Breast epithelium (tissue), 3 donors: ENCODE measurements at regions not wholly inside any gene's neighbourhood (a gene's known extent, or its start where the extent isn't known, plus 50 kb on each side); places are given as distances from the start of the nearest gene placed in this dataset.

Experiments
- POLR2A ChIP-seq: fragments of 450-650 bp; IDR thresholded peaks from one replicate; pipeline ENCODE4 v1.6.1; 2016; ENCODE audit warnings: antibody characterized with exemption, mild to moderate bottlenecking, moderate library complexity
- TF ChIP-seq, protein P1 (sequence below), 3 donors: fragments of 450-650 bp; IDR thresholded peaks; one replicate each; pipeline ENCODE4 v1.5.1; 2016 to 2017; ENCODE audit warnings: antibody characterized with exemption in 3 of 3, mild to moderate bottlenecking in 3 of 3, moderate library complexity in 3 of 3

DNA sequence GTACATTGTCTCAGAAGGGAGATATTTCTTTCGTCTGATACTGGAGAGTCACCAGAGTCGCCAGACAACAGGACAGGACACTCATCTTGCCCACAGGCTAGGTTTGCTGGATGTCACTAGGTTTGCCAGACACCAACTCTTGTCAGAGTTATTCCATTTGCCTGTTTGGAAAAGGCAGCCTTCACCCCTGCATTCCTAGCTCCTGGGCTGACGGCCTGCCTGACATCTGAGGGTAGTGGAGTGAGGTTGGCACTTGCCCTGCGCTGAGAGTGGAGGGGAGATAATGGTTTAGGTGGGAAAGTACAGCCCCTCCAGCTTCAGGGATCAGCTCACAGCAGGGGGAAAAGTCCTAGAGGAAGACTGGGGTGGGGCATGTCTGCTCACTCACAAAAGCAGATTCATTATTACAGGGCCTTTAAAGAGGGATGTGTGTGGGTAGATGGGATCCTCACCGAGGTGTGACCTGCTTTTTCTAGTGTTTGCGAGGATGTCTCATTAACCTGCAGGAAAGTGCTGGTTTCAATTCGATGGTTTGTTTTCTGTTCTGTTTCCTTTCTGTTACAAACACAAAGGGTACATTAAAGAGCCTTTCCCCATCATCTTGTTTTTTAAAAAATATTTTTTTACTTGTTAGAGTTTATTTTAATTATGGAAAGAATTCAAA lies 79.3 kb upstream of the TNS3 start:
- no peak for TF ChIP-seq POLR2A
- TF ChIP-seq, protein P1, sequence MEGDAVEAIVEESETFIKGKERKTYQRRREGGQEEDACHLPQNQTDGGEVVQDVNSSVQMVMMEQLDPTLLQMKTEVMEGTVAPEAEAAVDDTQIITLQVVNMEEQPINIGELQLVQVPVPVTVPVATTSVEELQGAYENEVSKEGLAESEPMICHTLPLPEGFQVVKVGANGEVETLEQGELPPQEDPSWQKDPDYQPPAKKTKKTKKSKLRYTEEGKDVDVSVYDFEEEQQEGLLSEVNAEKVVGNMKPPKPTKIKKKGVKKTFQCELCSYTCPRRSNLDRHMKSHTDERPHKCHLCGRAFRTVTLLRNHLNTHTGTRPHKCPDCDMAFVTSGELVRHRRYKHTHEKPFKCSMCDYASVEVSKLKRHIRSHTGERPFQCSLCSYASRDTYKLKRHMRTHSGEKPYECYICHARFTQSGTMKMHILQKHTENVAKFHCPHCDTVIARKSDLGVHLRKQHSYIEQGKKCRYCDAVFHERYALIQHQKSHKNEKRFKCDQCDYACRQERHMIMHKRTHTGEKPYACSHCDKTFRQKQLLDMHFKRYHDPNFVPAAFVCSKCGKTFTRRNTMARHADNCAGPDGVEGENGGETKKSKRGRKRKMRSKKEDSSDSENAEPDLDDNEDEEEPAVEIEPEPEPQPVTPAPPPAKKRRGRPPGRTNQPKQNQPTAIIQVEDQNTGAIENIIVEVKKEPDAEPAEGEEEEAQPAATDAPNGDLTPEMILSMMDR (IDR thresholded peaks at IDR 0.05): no peak
